A673 (cell line): ENCODE measurements at regions not wholly inside any gene's neighbourhood (a gene's known extent, or its start where the extent isn't known, plus 50 kb on each side); places are given as distances from the start of the nearest gene placed in this dataset.

ENCODE experiments used
- BruUV-seq: library from RNA; stranded (reverse); fragments of 400-500 nt; replicated peaks from 2 replicates; lab custom pipeline; 2021; lab: Mats Ljungman, UMichigan
- CTCF ChIA-PET: fragments of 300-600 bp; sonication (Branson Sonifier 250); formaldehyde crosslinking; loops from one replicate; lab custom pipeline; 2022; ENCODE audit warnings: antibody characterized with exemption; lab: Charles Lee
- POLR2A ChIA-PET: fragments of 300-600 bp; sonication (Branson Sonifier 250); formaldehyde crosslinking; loops from one replicate; lab custom pipeline; 2022; ENCODE audit warnings: antibody characterized with exemption; ENCODE audit not compliant: low non-redundant PET; lab: Charles Lee
- DNase-seq: peaks from one replicate; pipeline ENCODE4 v3.0.0-alpha.2; 2015; ENCODE audit warnings: low spot score
- H3K27ac ChIP-seq: fragments of 200-600 bp; sonication (generic); 2 replicates; pipeline ENCODE4 v1.5.1; 2016; ENCODE audit warnings: mixed run types, low read depth, mild to moderate bottlenecking, mixed read lengths, antibody characterized with exemption, low read length; ENCODE audit not compliant: poor library complexity, severe bottlenecking
- H3K27me3 ChIP-seq: fragments of 200-600 bp; sonication (generic); replicated peaks from 2 replicates; pipeline ENCODE4 v1.6.1; 2017; ENCODE audit warnings: mixed run types, low read depth, mild to moderate bottlenecking, mixed read lengths, antibody characterized with exemption, low read length; ENCODE audit not compliant: insufficient read depth, poor library complexity
- H3K36me3 ChIP-seq: fragments of 200-600 bp; sonication (generic); 2 replicates; pipeline ENCODE4 v1.6.1; 2016; ENCODE audit warnings: mixed run types, mild to moderate bottlenecking, mixed read lengths, antibody characterized with exemption, low read length; ENCODE audit not compliant: insufficient read depth, poor library complexity, severe bottlenecking
- H3K4me1 ChIP-seq: fragments of 200-600 bp; sonication (generic); 2 replicates; pipeline ENCODE4 v1.6.1; 2017; ENCODE audit warnings: mixed run types, mild to moderate bottlenecking, mixed read lengths, antibody characterized with exemption, low read length; ENCODE audit not compliant: insufficient read depth, poor library complexity, severe bottlenecking
- H3K4me3 ChIP-seq: fragments of 200-600 bp; sonication (generic); 2 replicates; pipeline ENCODE4 v1.5.1; 2016; ENCODE audit warnings: low read depth, mixed run types, mild to moderate bottlenecking, mixed read lengths, low read length; ENCODE audit not compliant: poor library complexity, severe bottlenecking
- H3K9me3 ChIP-seq: fragments of 200-600 bp; sonication (generic); 2 replicates; pipeline ENCODE4 v1.6.1; 2016; ENCODE audit warnings: mixed run types, low read depth, mild to moderate bottlenecking, mixed read lengths, antibody characterized with exemption, low read length; ENCODE audit not compliant: poor library complexity, severe bottlenecking
- CTCF ChIP-seq: fragments of 300-800, 200-600 bp; sonication (generic); conservative IDR thresholded peaks from 2 replicates; pipeline ENCODE4 v1.5.1; 2017; ENCODE audit warnings: low read depth, mild to moderate bottlenecking, antibody characterized with exemption, low read length, moderate library complexity, mixed read lengths
- EZH2 ChIP-seq: fragments of 200-600 bp; sonication (generic); IDR thresholded peaks from 2 replicates; pipeline ENCODE4 v1.6.1; 2017; ENCODE audit warnings: borderline replicate concordance, low read depth, mild to moderate bottlenecking, mixed read lengths, antibody characterized with exemption, low read length; ENCODE audit not compliant: poor library complexity, severe bottlenecking
- intact Hi-C: fragments of 100-400 bp; cut with micrococcal nuclease; formaldehyde crosslinking; loops from one replicate; pipeline ENCODE4 v1.10.0; 2022; ENCODE audit not compliant: unreplicated experiment

- H3K36me3 ChIP-seq: no peaks in the 10 kb centered on the region
- no peaks in the 10 kb centered on the region for H3K4me1 ChIP-seq
- no peak for TF ChIP-seq EZH2
- H3K27me3 ChIP-seq: peaks cover 17% of the 10 kb centered on the region
- BruUV-seq: no TSS peak
- H3K27ac ChIP-seq: no peak overlapping the region
- CTCF ChIA-PET: no interaction called here
- POLR2A ChIA-PET: no interaction called here
- H3K4me3 ChIP-seq: no peak overlapping the region
- DNase-seq: no peak
- no peaks in the 10 kb centered on the region for H3K9me3 ChIP-seq
- intact Hi-C loops: no loop called here
Observed at GRCh38 chr15:81523867-81524266, 149.9 kb upstream of the TMC3 start.

- BruUV-seq: no TSS peak
- Histone ChIP-seq H3K4me3 (no peak overlapping the region), H3K27me3 (peaks cover 16% of the 10 kb centered on the region), H3K36me3 (no peaks in the 10 kb centered on the region), H3K27ac (no peak overlapping the region), H3K9me3 (no peaks in the 10 kb centered on the region), H3K4me1 (no peaks in the 10 kb centered on the region)
- DNase-seq: no peak
- TF ChIP-seq CTCF (no peak), EZH2 (no peak)
- POLR2A ChIA-PET: no interaction called here
- CTCF ChIA-PET: no interaction called here
- intact Hi-C loops: no loop called here
Observed at GRCh38 chr15:81520480-81520879, 146.5 kb upstream of the TMC3 start.

- BruUV-seq: no TSS peak
- H3K36me3 ChIP-seq: no peaks in the 10 kb centered on the region
- TF ChIP-seq EZH2 (no peak), CTCF (no peak)
- no peak overlapping the region for H3K27ac ChIP-seq
- H3K4me1 ChIP-seq: no peaks in the 10 kb centered on the region
- peaks cover 9% of the 10 kb centered on the region for H3K27me3 ChIP-seq
- no peak for DNase-seq
- H3K4me3 ChIP-seq: no peak overlapping the region
- intact Hi-C loops: no loop called here
- ChIA-PET POLR2A (no interaction called here), CTCF (no interaction called here)
- no peaks in the 10 kb centered on the region for H3K9me3 ChIP-seq
Observed at GRCh38 chr15:81516461-81516860, 142.4 kb upstream of the TMC3 start.

- ChIA-PET CTCF (no interaction called here), POLR2A (no interaction called here)
- Histone ChIP-seq H3K27me3 (peaks cover 5% of the 10 kb centered on the region), H3K4me1 (no peaks in the 10 kb centered on the region), H3K27ac (no peak overlapping the region), H3K4me3 (no peak overlapping the region), H3K9me3 (no peaks in the 10 kb centered on the region), H3K36me3 (no peaks in the 10 kb centered on the region)
- BruUV-seq: no TSS peak
- intact Hi-C loops: no loop called here
- TF ChIP-seq CTCF: no peak
- no peak for TF ChIP-seq EZH2
- no peak for DNase-seq
Observed at GRCh38 chr15:81516012-81516411, 142.0 kb upstream of the TMC3 start.
